NB4 (cell line): ENCODE measurements at regions not wholly inside any gene's neighbourhood (a gene's known extent, or its start where the extent isn't known, plus 50 kb on each side); places are given as distances from the start of the nearest gene placed in this dataset.

Experiments
- DNase-seq: peaks from one replicate; pipeline ENCODE4 v3.0.0; 2010; ENCODE audit warnings: low read depth
- H3K4me3 ChIP-seq: one replicate; pipeline ENCODE4 v1.5.1; 2011; ENCODE audit warnings: mild to moderate bottlenecking, low read depth, low read length, moderate library complexity
- CTCF ChIP-seq: IDR thresholded peaks from one replicate; pipeline ENCODE4 v1.5.1; 2012; ENCODE audit warnings: low read depth, low read length
- MAX ChIP-seq: IDR thresholded peaks from 2 replicates; pipeline ENCODE4 v1.6.1; 2011; ENCODE audit warnings: low read depth, low read length
- MYC ChIP-seq: IDR thresholded peaks from 2 replicates; pipeline ENCODE4 v1.6.1; 2011; ENCODE audit warnings: low read depth, low read length
- POLR2A ChIP-seq: IDR thresholded peaks from 2 replicates; pipeline ENCODE4 v1.6.1; 2011; ENCODE audit warnings: mild to moderate bottlenecking; ENCODE audit not compliant: insufficient read length; ENCODE audit errors: extremely low read depth

GRCh38 chr4:27251771-27252170, 391.1 kb downstream of the STIM2 start:
- no peak overlapping the region for H3K4me3 ChIP-seq
- DNase-seq = no peak
- TF ChIP-seq MYC (no peak), POLR2A (no peak), CTCF (no peak), MAX (no peak)

GRCh38 chr4:27267339-27267969, 406.8 kb downstream of the STIM2 start:
- DNase-seq = no peak

GRCh38 chr4:27267970-27268355, 407.3 kb downstream of the STIM2 start:
- H3K4me3 ChIP-seq = no peak overlapping the region
- TF ChIP-seq POLR2A = no peak
- TF ChIP-seq MAX = no peak
- TF ChIP-seq MYC = no peak
- no peak for TF ChIP-seq CTCF
- DNase-seq = no peak

More at GRCh38 chr4:27267339-27267969, 406.8 kb downstream of the STIM2 start:
- TF ChIP-seq POLR2A = no peak
- TF ChIP-seq CTCF = no peak
- TF ChIP-seq MYC = no peak
- no peak for TF ChIP-seq MAX
- no peak overlapping the region for H3K4me3 ChIP-seq

GRCh38 chr4:27270435-27270834, 409.8 kb downstream of the STIM2 start:
- TF ChIP-seq MYC (no peak), CTCF (no peak), MAX (no peak), POLR2A (no peak)
- H3K4me3 ChIP-seq = no peak overlapping the region
- DNase-seq = no peak

- no peak overlapping the region for H3K4me3 ChIP-seq
- TF ChIP-seq MYC (no peak), CTCF (no peak), MAX (no peak), POLR2A (no peak)
- DNase-seq = no peak
Observed at GRCh38 chr4:27271555-27271954, 410.9 kb downstream of the STIM2 start.

- DNase-seq = no peak
- TF ChIP-seq CTCF (no peak), MAX (no peak), POLR2A (no peak), MYC (no peak)
- H3K4me3 ChIP-seq = no peak overlapping the region
Observed at GRCh38 chr4:27272217-27272616, 411.6 kb downstream of the STIM2 start.
